ENCODE measurements at regions not wholly inside any gene's neighbourhood (a gene's known extent, or its start where the extent isn't known, plus 50 kb on each side); places are given as distances from the start of the nearest gene placed in this dataset.

DNA sequence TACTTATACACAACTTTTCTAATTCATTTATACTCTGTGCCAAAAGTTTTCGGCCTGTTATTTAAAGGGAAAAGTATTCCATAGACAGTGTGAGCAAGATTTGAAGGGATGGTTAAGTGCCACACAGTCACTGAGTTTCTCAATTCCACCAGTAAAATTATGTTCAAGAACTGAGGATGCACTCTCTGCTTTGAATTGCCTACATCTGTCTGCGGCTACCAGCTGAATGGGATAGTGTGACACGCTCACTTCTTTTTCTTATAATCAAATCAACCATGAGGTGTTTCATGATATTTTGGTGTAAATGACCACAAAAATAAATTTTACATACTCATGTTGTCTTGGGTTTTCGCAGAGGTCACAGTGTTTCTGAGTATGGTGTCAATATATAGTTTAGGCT is 218.4 kb upstream of the TMEM161B start:
- H2AFZ ChIP-seq (ENCODE audit: low read depth, low read length, poor library complexity, severe bottlenecking) = peak overlapping the region; percentile 19
- no peak overlapping the region for H3K9ac ChIP-seq (ENCODE audit: low read length)
- no peaks in the 10 kb centered on the region for H3K79me2 ChIP-seq (ENCODE audit: insufficient read depth, low read length)
- no peaks in the 10 kb centered on the region for H3K9me2 ChIP-seq (ENCODE audit: insufficient read depth)
- DNase-seq (ENCODE audit: low read depth, low spot score) (no peak), ATAC-seq (no peak)
- ChIA-PET POLR2A (no interaction called here), RAD21 (ENCODE audit: low non-redundant PET in 1 of 2, low total read pairs in 2 of 2, uncharacterized antibody in 2 of 2, unreplicated experiment in 2 of 2) (no interaction called here), CTCF (no interaction called here)
- H3K4me3 ChIP-seq (replicated peaks in 1 of 2; ENCODE audit: low read depth in 1 of 2, low read length in 2 of 2) = no peak overlapping the region
- no peak overlapping the region for H3K27ac ChIP-seq (ENCODE audit: low read depth, low read length)
- intact Hi-C loops (cut with micrococcal nuclease) = no loop called here
- no peaks in the 10 kb centered on the region for H3K27me3 ChIP-seq (ENCODE audit: insufficient read depth, low read length)
- no peaks in the 10 kb centered on the region for H3K9me3 ChIP-seq (ENCODE audit: control insufficient read depth in 1 of 2, insufficient read depth in 1 of 2, low read depth in 1 of 2, low read length in 2 of 2)
- no peak overlapping the region for H3K4me2 ChIP-seq (ENCODE audit: low read length)
- no peaks in the 10 kb centered on the region for H3K36me3 ChIP-seq (ENCODE audit: control insufficient read depth in 1 of 2, insufficient read depth in 2 of 2, low read length in 2 of 2)
- TF ChIP-seq, protein P1, sequence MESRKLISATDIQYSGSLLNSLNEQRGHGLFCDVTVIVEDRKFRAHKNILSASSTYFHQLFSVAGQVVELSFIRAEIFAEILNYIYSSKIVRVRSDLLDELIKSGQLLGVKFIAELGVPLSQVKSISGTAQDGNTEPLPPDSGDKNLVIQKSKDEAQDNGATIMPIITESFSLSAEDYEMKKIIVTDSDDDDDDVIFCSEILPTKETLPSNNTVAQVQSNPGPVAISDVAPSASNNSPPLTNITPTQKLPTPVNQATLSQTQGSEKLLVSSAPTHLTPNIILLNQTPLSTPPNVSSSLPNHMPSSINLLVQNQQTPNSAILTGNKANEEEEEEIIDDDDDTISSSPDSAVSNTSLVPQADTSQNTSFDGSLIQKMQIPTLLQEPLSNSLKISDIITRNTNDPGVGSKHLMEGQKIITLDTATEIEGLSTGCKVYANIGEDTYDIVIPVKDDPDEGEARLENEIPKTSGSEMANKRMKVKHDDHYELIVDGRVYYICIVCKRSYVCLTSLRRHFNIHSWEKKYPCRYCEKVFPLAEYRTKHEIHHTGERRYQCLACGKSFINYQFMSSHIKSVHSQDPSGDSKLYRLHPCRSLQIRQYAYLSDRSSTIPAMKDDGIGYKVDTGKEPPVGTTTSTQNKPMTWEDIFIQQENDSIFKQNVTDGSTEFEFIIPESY (IDR thresholded peaks at IDR 0.05; ENCODE audit: extremely low read depth, insufficient replicate concordance, low read length) = no peak
- TF ChIP-seq SIN3A (IDR thresholded peaks at IDR 0.05; ENCODE audit: low read depth) (no peak), RAD21 (IDR thresholded peaks at IDR 0.05; ENCODE audit: low read depth) (no peak), EGR1 (IDR thresholded peaks at IDR 0.05; ENCODE audit: low read depth) (no peak), SRF (IDR thresholded peaks at IDR 0.05; ENCODE audit: low read depth) (no peak), ZNF274 (IDR thresholded peaks at IDR 0.05; ENCODE audit: low read depth, low read length) (no peak), CBX3 (IDR thresholded peaks at IDR 0.05; ENCODE audit: low read depth) (no peak), POLR2AphosphoS5 (IDR thresholded peaks at IDR 0.05; ENCODE audit: low read depth, low read length) (no peak), ZFX (IDR thresholded peaks at IDR 0.05) (no peak), TCF7L2 (IDR thresholded peaks at IDR 0.05; ENCODE audit: borderline replicate concordance, extremely low read depth, insufficient read depth, insufficient read length) (no peak), YY1 (IDR thresholded peaks at IDR 0.05; ENCODE audit: extremely low read depth, insufficient replicate concordance, low read depth, low read length) (no peak), POLR2A (IDR thresholded peaks at IDR 0.05; ENCODE audit: borderline replicate concordance, extremely low read depth, insufficient read depth, insufficient read length) (no peak), SP1 (IDR thresholded peaks at IDR 0.05; ENCODE audit: low read depth) (no peak), ELF1 (IDR thresholded peaks at IDR 0.05; ENCODE audit: borderline replicate concordance, low read depth) (no peak), JUND (IDR thresholded peaks at IDR 0.05) (no peak), FOSL1 (IDR thresholded peaks at IDR 0.05; ENCODE audit: low read depth) (no peak)
- TF ChIP-seq, protein P2, sequence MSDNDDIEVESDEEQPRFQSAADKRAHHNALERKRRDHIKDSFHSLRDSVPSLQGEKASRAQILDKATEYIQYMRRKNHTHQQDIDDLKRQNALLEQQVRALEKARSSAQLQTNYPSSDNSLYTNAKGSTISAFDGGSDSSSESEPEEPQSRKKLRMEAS (IDR thresholded peaks at IDR 0.05) = no peak
- TF ChIP-seq, protein P3, sequence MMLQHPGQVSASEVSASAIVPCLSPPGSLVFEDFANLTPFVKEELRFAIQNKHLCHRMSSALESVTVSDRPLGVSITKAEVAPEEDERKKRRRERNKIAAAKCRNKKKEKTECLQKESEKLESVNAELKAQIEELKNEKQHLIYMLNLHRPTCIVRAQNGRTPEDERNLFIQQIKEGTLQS (IDR thresholded peaks at IDR 0.05) = no peak
- TF ChIP-seq, protein P4, sequence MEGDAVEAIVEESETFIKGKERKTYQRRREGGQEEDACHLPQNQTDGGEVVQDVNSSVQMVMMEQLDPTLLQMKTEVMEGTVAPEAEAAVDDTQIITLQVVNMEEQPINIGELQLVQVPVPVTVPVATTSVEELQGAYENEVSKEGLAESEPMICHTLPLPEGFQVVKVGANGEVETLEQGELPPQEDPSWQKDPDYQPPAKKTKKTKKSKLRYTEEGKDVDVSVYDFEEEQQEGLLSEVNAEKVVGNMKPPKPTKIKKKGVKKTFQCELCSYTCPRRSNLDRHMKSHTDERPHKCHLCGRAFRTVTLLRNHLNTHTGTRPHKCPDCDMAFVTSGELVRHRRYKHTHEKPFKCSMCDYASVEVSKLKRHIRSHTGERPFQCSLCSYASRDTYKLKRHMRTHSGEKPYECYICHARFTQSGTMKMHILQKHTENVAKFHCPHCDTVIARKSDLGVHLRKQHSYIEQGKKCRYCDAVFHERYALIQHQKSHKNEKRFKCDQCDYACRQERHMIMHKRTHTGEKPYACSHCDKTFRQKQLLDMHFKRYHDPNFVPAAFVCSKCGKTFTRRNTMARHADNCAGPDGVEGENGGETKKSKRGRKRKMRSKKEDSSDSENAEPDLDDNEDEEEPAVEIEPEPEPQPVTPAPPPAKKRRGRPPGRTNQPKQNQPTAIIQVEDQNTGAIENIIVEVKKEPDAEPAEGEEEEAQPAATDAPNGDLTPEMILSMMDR (IDR thresholded peaks at IDR 0.05 in 2 of 3, conservative IDR thresholded peaks at IDR 0.05 in 1 of 3; ENCODE audit: borderline replicate concordance in 1 of 3, insufficient read depth in 1 of 3, low read depth in 2 of 3, low read length in 2 of 3) = no peak
- TF ChIP-seq, protein P5, sequence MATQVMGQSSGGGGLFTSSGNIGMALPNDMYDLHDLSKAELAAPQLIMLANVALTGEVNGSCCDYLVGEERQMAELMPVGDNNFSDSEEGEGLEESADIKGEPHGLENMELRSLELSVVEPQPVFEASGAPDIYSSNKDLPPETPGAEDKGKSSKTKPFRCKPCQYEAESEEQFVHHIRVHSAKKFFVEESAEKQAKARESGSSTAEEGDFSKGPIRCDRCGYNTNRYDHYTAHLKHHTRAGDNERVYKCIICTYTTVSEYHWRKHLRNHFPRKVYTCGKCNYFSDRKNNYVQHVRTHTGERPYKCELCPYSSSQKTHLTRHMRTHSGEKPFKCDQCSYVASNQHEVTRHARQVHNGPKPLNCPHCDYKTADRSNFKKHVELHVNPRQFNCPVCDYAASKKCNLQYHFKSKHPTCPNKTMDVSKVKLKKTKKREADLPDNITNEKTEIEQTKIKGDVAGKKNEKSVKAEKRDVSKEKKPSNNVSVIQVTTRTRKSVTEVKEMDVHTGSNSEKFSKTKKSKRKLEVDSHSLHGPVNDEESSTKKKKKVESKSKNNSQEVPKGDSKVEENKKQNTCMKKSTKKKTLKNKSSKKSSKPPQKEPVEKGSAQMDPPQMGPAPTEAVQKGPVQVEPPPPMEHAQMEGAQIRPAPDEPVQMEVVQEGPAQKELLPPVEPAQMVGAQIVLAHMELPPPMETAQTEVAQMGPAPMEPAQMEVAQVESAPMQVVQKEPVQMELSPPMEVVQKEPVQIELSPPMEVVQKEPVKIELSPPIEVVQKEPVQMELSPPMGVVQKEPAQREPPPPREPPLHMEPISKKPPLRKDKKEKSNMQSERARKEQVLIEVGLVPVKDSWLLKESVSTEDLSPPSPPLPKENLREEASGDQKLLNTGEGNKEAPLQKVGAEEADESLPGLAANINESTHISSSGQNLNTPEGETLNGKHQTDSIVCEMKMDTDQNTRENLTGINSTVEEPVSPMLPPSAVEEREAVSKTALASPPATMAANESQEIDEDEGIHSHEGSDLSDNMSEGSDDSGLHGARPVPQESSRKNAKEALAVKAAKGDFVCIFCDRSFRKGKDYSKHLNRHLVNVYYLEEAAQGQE (IDR thresholded peaks at IDR 0.05; ENCODE audit: low read depth) = no peak
- no TSS peak for BruUV-seq (replicated peaks)
- H4K20me1 ChIP-seq (ENCODE audit: insufficient read depth) = no peaks in the 10 kb centered on the region
- no peaks in the 10 kb centered on the region for H3K4me1 ChIP-seq (ENCODE audit: control insufficient read depth in 1 of 2, insufficient read depth in 2 of 2, low read length in 2 of 2)
